ENCODE measurements at regions not wholly inside any gene's neighbourhood (a gene's known extent, or its start where the extent isn't known, plus 50 kb on each side); places are given as distances from the start of the nearest gene placed in this dataset.

DNA sequence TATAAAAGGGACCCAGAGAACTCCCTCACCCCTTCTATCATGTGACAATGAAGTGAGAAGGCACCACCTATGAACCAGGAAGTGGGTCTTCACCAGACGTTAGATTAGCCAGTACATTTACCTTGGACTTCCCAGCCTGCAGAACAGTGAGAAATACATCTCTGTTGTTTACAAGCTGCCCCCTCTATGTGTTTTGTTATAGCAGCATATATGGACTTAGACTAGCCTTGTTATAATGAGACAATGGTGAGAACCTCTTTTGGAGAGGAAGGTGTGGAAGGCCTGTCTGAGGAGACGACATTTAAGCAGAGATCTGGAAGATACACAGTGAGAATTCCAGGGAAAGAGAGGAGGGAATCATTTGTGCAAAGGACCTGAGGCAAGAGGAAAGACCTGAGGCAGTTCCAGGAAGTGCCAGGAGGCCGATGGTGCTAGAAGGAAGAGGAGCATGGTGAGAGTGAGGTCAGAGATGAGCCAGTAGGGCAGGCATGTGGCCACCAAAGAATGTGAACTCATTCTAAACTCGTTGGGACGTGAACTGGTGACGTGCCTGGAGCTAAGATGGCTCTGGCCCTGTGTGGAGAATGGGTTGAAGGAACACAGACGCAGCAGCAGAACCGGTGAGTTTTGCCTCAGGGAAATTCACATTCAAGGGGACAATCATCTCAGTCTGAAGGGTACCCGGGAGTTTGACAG lies 98.9 kb upstream of the IRF2BP2 start:
- no peak for DNase-seq

DNA sequence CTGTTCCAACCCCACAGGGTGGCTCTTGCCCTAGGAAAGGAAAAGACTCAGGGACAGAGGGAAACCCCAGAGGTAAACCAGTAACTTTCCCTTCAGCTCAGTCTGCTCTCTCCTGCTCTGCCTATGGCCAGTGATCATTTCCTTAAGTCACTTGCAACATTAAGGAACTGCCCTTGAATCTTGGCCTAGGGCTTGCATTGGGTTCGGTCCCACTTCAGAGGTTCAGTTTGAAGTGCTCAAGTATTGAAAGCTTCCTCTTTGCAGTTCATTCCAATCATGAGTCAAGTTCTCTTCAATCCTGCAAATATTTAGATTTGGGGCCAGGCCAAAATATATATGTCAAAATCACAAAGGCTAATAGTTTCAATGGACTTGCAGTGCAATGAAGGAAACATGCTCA lies 97.7 kb upstream of the IRF2BP2 start:
- DNase-seq, result no peak

GRCh38 chr1:234706931-234707330 lies 97.0 kb upstream of the IRF2BP2 start:
- no peak for DNase-seq

DNA sequence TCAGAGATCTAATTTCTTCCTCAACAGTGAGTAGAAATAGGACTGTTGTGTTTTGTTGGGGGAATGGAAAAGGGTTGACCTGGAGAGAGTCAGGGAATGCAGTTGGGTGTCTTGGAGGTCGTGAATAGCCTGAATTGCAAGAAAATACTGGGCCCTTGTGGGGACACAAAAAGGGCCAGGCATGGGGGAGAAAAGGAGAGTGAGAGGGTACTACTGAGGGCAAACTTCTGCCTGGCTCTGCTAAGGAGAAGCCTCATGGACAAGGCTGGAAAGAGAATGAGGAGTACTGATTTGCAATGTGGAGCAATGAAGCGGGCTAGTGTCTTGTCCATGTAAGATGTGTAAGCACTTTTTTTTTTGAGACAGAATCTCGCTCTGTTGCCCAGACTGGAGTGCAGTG lies 96.2 kb upstream of the IRF2BP2 start:
- DNase-seq, result no peak

GRCh38 chr1:234705615-234706014 lies 95.6 kb upstream of the IRF2BP2 start:
- DNase-seq, result no peak

DNA sequence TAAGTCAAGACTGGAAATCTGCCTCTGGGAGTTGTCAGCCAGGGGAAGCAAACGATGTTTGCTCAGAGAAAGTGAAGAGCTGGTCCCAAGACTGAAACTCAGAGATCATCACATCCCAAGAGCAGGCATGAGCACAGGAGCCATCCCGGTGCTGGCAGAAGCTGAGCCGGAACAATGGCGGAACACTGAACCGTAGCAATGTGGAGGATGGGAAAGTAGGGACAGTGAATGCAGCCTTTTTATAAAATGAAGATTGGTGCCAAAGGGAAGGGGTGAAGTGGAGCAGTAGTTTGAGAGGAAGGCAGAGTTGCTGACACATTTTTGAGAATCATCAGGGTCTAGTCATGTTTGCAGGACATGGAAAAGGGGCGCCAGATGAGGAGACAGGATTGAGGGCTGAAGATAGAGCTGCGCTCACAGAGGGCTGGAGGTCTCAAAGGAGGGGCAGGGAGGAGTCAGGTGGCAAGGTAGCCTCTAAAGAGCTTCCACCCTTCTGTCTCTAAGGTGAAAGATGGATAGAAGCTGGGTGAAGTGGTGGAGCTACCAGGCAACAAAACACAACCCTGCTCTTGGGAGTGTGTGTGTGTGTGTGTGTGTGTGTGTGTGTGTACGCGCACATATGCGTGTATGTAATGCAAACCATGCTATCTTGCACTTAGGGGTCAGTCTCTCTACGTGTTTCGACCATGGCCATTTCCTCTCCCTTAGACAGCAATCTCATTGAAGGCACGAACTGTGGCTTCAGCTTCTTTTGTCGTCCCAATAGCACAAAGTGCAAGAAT lies 94.3 kb upstream of the IRF2BP2 start:
- DNase-seq, result no peak

GRCh38 chr1:234702342-234703000 lies 92.5 kb upstream of the IRF2BP2 start:
- no peak for DNase-seq

GRCh38 chr1:234701737-234702341 lies 91.9 kb upstream of the IRF2BP2 start:
- DNase-seq, result no peak

GRCh38 chr1:234699795-234700665 lies 90.1 kb upstream of the IRF2BP2 start:
- DNase-seq, result no peak

GRCh38 chr1:234698686-234699085 lies 88.7 kb upstream of the IRF2BP2 start:
- no peak for DNase-seq

DNA sequence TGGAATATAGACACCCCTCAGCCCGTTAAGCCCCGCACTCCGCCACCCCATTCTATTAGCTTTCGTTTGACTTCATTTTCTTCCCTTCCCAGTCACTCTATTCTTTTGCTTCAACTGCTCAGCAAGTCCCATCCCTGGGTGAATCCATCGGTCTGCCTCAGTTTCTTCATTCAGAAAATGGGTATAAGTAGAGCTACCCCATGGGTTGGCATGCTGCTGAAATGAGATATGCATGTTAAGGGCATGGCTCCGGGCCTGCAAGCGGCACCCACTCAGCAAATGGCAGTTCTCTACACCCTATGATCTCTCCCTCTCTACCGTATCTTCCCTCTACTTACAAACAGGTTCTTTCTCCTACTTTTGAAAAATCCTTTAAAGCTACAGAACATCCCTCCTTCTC lies 87.8 kb upstream of the IRF2BP2 start:
- DNase-seq, result no peak

DNA sequence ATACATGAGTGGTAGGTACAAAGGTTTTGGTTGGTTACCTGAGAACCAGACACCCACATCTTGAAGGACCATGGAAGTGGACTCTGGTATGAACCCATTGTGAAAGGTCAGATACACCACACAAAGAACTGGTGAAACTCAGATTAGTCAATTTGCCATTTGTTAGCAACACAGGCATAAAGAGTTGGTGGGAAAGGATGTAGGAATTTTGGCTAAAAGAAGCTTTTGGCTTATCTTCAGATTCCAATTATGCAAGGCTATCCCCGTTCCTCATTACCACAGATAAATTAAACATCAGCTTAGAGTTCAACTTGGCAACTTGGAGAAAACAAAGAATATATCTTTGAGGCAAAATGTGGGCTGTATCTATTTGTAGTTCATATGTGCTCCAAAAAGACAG lies 87.0 kb upstream of the IRF2BP2 start:
- no peak for DNase-seq

GRCh38 chr1:234696148-234696576 lies 86.2 kb upstream of the IRF2BP2 start:
- DNase-seq, result no peak

DNA sequence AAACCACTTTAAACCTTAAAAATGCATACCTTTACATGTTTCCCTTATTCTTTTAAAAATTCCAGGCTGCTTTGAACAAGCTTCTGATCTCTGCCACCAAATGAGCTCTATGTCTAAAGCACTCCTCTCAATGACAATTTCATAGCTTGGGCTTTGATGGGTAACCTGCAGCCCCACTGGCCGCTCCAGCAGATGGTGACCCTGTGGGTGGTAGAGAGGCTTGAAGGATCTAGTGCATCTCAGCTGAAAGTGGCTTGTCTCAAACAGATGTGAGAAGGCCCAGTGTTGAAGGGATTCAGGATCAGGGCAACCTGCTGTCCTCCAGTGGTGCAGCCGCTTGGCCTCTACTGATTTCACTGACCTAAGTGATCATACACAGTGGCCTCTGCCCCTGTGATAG lies 84.7 kb upstream of the IRF2BP2 start:
- DNase-seq, result no peak

DNA sequence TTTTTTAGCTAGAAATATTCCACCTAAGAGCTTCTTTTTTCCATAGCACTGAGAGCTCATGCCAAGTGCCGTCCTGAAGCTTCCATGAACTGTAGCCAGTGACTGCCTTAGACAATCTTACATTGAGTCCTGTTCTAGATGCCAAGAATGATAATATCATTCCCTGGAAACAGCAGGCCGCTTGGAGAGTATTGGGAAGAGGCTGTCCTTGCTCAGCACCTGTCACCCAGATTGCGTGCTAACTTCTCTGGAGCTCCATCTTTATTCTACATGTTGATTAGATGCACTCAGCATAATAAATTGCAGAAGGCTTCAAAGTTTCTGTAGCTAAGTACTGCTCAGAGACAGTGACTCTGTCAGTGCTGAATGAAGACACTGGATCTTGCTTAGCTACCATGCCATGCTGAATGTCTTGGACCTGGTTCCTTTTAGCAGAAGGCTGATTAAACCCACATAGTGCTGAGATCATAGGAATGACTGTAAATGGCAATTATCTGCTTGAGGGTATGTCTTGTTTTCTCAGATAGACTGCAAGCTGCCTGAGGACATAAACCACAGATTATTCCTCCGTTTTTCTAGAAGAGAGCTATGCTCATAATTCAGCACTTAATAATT lies 83.1 kb upstream of the IRF2BP2 start:
- DNase-seq, result no peak

DNA sequence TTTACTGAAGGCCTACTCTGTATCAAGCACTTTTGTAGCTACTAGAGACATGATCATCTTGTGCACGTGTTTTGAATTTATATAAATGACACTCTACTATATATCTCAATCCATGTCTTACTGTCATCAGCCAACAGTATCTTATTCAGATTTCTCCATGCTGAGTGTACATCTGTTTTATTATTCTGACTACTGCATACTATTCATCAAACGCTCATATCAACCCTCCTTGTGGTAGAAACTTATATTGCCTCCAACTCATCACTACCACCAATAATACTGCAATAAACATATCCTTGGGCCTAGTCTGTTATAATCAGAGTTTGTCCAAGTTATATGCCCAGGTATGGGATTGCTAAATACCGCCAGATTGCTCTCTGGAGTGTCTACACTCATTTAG lies 81.6 kb upstream of the IRF2BP2 start:
- DNase-seq, result no peak

DNA sequence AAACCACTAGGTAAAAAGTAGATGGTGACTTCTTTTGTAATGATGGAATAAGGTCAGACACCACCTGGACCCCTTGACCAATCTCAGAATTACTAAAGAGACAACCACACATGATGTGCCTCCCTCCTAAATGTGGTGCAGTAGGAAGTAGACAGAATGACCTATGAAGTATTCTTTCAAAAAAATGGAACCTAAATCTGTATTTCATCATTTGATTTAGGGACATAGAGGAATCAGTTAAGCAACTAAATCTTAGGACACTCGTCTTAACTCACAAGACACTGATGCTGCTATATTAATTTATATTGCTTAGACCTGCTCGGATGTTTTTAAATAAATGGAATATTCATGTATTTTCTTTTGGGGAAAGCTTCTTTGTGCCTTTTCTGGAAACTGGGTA lies 80.9 kb upstream of the IRF2BP2 start:
- no peak for DNase-seq

DNA sequence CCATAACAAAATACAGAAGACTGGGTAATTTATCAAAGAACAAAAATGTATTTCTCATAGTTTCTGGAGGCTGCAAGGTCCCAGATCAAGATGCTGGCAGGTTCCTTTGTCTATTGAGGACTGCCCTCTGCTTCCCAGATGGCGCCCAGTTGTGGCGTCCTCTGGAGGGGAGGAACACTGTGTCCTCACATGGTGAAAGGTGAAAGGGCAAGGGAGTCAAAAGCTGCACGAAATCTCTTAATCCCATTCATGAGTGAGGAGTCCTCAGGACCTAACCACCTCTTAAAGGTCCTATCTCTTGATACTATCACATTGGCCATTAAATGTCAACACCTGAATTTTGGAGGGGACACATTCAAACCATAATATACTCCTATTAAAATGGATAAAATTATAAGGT lies 79.3 kb upstream of the IRF2BP2 start:
- DNase-seq, result no peak

- DNase-seq, result no peak
Observed at GRCh38 chr1:234687011-234687410, 77.0 kb upstream of the IRF2BP2 start.

GRCh38 chr1:234686035-234686434 lies 76.1 kb upstream of the IRF2BP2 start:
- DNase-seq, result no peak

DNA sequence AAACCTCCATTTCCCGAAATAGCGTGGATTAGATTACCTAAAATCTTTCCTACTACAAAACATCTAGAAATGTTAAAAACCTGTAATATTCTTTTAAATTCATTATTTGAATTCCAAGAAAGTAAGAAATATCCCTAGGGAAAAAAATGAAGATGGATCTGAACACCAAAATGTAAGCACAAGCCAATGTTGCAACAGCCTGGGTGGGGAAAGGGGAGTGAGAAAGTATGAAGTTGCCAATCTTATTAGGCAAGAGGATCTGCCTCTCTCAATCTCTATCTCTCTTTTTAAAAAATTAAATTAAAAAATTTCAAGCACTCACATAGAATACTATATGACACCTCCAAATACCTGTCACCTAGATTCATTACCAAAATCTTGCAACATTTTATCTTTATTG lies 74.9 kb upstream of the IRF2BP2 start:
- DNase-seq, result no peak

Measured in central memory CD4-positive, alpha-beta T cell (primary cell).